Transverse colon (tissue), 4 donors: ENCODE measurements at regions not wholly inside any gene's neighbourhood (a gene's known extent, or its start where the extent isn't known, plus 50 kb on each side); places are given as distances from the start of the nearest gene placed in this dataset.

Source experiments
- DNase-seq: peaks from one replicate; pipeline ENCODE4 v3.0.0-alpha.2; 2019
- H3K27ac ChIP-seq, 4 donors: fragments of 200-600 bp; sonication (generic); 2 replicates each; pipeline ENCODE4 v1.5.1; 2016 to 2018; ENCODE audit warnings: inconsistent platforms in 4 of 4
- H3K27me3 ChIP-seq: fragments of 200-600 bp; sonication (generic); 2 replicates; pipeline ENCODE4 v1.5.1; 2017; ENCODE audit warnings: inconsistent platforms
- H3K36me3 ChIP-seq, 4 donors: fragments of 200-600 bp; sonication (generic); 2 replicates each; pipeline ENCODE4 v1.5.1; 2017 to 2019; ENCODE audit warnings: inconsistent platforms in 4 of 4
- H3K4me1 ChIP-seq, 4 donors: fragments of 200-600 bp; sonication (generic); 2 replicates each; pipeline ENCODE4 v1.5.1; 2017 to 2020; ENCODE audit warnings: inconsistent platforms in 4 of 4
- H3K4me3 ChIP-seq, 4 donors: fragments of 200-600 bp; sonication (generic); 1 replicate in 1 of 4; 2 replicates in 3 of 4; pipeline versions ENCODE4 v1.5.1 to v1.6.1; 2017 to 2019; ENCODE audit warnings: inconsistent platforms in 4 of 4
- H3K9me3 ChIP-seq, 2 donors: fragments of 200-600 bp; sonication (generic); 2 replicates each; pipeline ENCODE4 v1.5.1; 2017 to 2019; ENCODE audit warnings: inconsistent platforms in 2 of 2
- CTCF ChIP-seq, 5 experiments: fragments of 200-600 bp in 3 of 5; fragments of 450-650 bp in 2 of 5; sonication (generic) in 3 of 5; IDR thresholded peaks; 1 replicate in 2 of 5; 2 replicates in 3 of 5; pipeline ENCODE4 v1.5.1; 2016 to 2017; ENCODE audit warnings: antibody characterized with exemption in 5 of 5, inconsistent platforms in 3 of 5, mild to moderate bottlenecking in 2 of 5, moderate library complexity in 1 of 5
- EP300 ChIP-seq: sonication (generic); formaldehyde crosslinking; IDR thresholded peaks from one replicate; pipeline ENCODE4 v1.6.1; 2017; ENCODE audit warnings: antibody characterized with exemption, low read depth
- POLR2A ChIP-seq: fragments of 450-650 bp; IDR thresholded peaks from one replicate; pipeline ENCODE4 v1.6.1; 2016; ENCODE audit warnings: antibody characterized with exemption, mild to moderate bottlenecking, moderate library complexity
- POLR2AphosphoS5 ChIP-seq, 3 donors: sonication (generic); formaldehyde crosslinking; IDR thresholded peaks; one replicate each; pipeline ENCODE4 v1.6.1; 2016; ENCODE audit warnings: antibody characterized with exemption in 3 of 3
- WGBS, 2 donors: methylation state at CpG; one replicate each; pipeline ENCODE4 v1.1.5; 2018; ENCODE audit warnings: low coverage in 1 of 2; 5-methylcytosine and 5-hydroxymethylcytosine counted together
- in situ Hi-C, 4 donors: fragments of 200-750 bp; cut with MboI; loops; one replicate each; pipeline versions ENCODE4 v1.15.0 to v1.15.1; 2017; ENCODE audit warnings: low sequenced_read_pairs in 3 of 4, low pct_ligation_motif_present in 1 of 4, low pct_unique_long_range_greater_than_20kb in 1 of 4
- intact Hi-C: fragments of 100-400 bp; cut with DNase I; formaldehyde crosslinking; loops from one replicate; pipeline ENCODE4 v1.15.1; 2023; ENCODE audit warnings: low total_unique reads

- in situ Hi-C loops, result no loop called here
- Histone ChIP-seq H3K27ac (no peak overlapping the region), H3K36me3 (no peaks in the 10 kb centered on the region), H3K9me3 (no peaks in the 10 kb centered on the region), H3K4me1 (peaks cover 0 to 7% (median 2%) of the 10 kb centered on the region in 4 donors), H3K4me3 (no peak overlapping the region), H3K27me3 (no peaks in the 10 kb centered on the region)
- TF ChIP-seq POLR2A (no peak), CTCF (IDR thresholded peaks at IDR 0.05) (no peak), EP300 (no peak), POLR2AphosphoS5 (IDR thresholded peaks at IDR 0.05) (no peak)
- DNase-seq, result no peak
- 77% methylated on average over 6 of the region's 6 CpGs; no CpG with 5 or more reads in 1 of the 2 donors for WGBS, 2 donors
- intact Hi-C loops, result no loop called here
These were observed 224.6 kb upstream of the RAB6C start for GRCh38 chr2:129754831-129755230.

GRCh38 chr2:129755786-129756185 is 223.7 kb upstream of the RAB6C start:
- in situ Hi-C loops (no loop called here), intact Hi-C loops (no loop called here)
- Histone ChIP-seq H3K4me3 (no peak overlapping the region), H3K27ac (no peak overlapping the region), H3K36me3 (no peaks in the 10 kb centered on the region), H3K4me1 (peaks cover 0 to 7% (median 2%) of the 10 kb centered on the region in 4 donors), H3K9me3 (no peaks in the 10 kb centered on the region), H3K27me3 (no peaks in the 10 kb centered on the region)
- TF ChIP-seq POLR2AphosphoS5 (IDR thresholded peaks at IDR 0.05) (no peak), POLR2A (no peak), CTCF (IDR thresholded peaks at IDR 0.05) (no peak), EP300 (no peak)
- WGBS, 2 donors, result 86 to 94% methylated on average over 6 to 7 of the region's 7 CpGs
- DNase-seq, result no peak

- H3K27ac ChIP-seq, result no peak overlapping the region
- in situ Hi-C loops, result no loop called here
- DNase-seq, result no peak
- intact Hi-C loops, result no loop called here
- H3K4me3 ChIP-seq, result no peak overlapping the region
- no peaks in the 10 kb centered on the region for H3K27me3 ChIP-seq
- peaks cover 0 to 7% (median 2%) of the 10 kb centered on the region in 4 donors for H3K4me1 ChIP-seq
- 81 to 89% methylated on average over 6 to 7 of the region's 7 CpGs for WGBS, 2 donors
- H3K9me3 ChIP-seq, result no peaks in the 10 kb centered on the region
- TF ChIP-seq POLR2AphosphoS5 (IDR thresholded peaks at IDR 0.05) (no peak), CTCF (IDR thresholded peaks at IDR 0.05) (no peak)
- no peaks in the 10 kb centered on the region for H3K36me3 ChIP-seq
These were observed 223.2 kb upstream of the RAB6C start for GRCh38 chr2:129756276-129756675.

- TF ChIP-seq EP300 (no peak), POLR2A (no peak), CTCF (IDR thresholded peaks at IDR 0.05) (no peak), POLR2AphosphoS5 (IDR thresholded peaks at IDR 0.05) (no peak)
- no peaks in the 10 kb centered on the region for H3K27me3 ChIP-seq
- H3K4me1 ChIP-seq, result peaks cover 0 to 7% (median 2%) of the 10 kb centered on the region in 4 donors
- DNase-seq, result no peak
- no peaks in the 10 kb centered on the region for H3K36me3 ChIP-seq
- WGBS, 2 donors, result 91 to 100% methylated on average over 1 to 9 of the region's 9 CpGs
- intact Hi-C loops (no loop called here), in situ Hi-C loops (no loop called here)
- H3K4me3 ChIP-seq, result no peak overlapping the region
- no peak overlapping the region for H3K27ac ChIP-seq
- no peaks in the 10 kb centered on the region for H3K9me3 ChIP-seq
These were observed 222.0 kb upstream of the RAB6C start for GRCh38 chr2:129757366-129757914.
